ENCODE measurements at regions not wholly inside any gene's neighbourhood (a gene's known extent, or its start where the extent isn't known, plus 50 kb on each side); places are given as distances from the start of the nearest gene placed in this dataset.

GRCh38 chr5:61784341-61784740, 452.3 kb downstream of the ZSWIM6 start:
- TF ChIP-seq CTCF (IDR thresholded peaks at IDR 0.05; ENCODE audit: extremely low read depth in 1 of 2, insufficient read depth in 1 of 2, low read depth in 1 of 2, low read length in 2 of 2) (no peak), POLR2A (IDR thresholded peaks at IDR 0.05; ENCODE audit: low read depth, low read length) (no peak), POLR2AphosphoS5 (IDR thresholded peaks at IDR 0.05; ENCODE audit: insufficient read depth, low read depth, low read length) (no peak), EZH2 (IDR thresholded peaks at IDR 0.05; ENCODE audit: borderline replicate concordance, low read depth, low read length, severe bottlenecking) (no peak)
